Suprapubic skin (tissue), 3 donors: ENCODE measurements at regions not wholly inside any gene's neighbourhood (a gene's known extent, or its start where the extent isn't known, plus 50 kb on each side); places are given as distances from the start of the nearest gene placed in this dataset.

Source experiments
- POLR2AphosphoS5 ChIP-seq, 3 donors: sonication (generic); formaldehyde crosslinking; IDR thresholded peaks; one replicate each; pipeline ENCODE4 v1.6.1; 2017; ENCODE audit warnings: antibody characterized with exemption in 3 of 3
- TF ChIP-seq, protein P1 (sequence below), 2 donors: fragments of 200-600 bp in 1 of 2; fragments of 450-650 bp in 1 of 2; sonication (generic) in 1 of 2; IDR thresholded peaks; one replicate each; pipeline ENCODE4 v1.5.1; 2016 to 2019; ENCODE audit warnings: antibody characterized with exemption in 2 of 2, mild to moderate bottlenecking in 1 of 2, moderate library complexity in 1 of 2

DNA sequence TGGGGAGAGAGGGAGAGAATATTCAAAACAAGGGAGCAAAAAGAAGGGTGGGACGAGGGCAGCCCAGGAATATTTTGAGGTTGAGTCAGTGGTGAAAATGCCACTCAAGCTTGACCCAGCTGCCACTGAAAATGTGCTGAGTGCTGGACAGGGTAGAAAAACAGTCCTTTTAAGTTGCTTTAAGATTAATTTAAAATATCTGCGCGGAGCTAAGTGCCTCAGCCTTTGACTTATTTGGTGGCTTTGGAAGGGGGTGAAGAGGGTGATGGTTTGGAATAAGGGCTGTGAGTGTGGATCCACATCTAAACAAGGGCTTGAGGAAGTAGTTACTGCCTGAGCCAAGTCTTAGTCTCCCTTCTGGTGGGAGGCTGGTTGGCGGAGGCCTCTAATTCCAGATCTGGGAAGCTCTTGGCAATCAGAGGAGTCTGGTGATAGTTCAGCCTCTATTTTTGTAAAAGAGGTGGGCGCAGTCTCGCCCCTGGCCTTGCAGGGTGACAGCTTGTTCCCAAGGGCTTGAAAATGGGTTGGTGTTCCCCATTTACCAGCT is 280.8 kb upstream of the ROPN1 start:
- TF ChIP-seq, protein P1, sequence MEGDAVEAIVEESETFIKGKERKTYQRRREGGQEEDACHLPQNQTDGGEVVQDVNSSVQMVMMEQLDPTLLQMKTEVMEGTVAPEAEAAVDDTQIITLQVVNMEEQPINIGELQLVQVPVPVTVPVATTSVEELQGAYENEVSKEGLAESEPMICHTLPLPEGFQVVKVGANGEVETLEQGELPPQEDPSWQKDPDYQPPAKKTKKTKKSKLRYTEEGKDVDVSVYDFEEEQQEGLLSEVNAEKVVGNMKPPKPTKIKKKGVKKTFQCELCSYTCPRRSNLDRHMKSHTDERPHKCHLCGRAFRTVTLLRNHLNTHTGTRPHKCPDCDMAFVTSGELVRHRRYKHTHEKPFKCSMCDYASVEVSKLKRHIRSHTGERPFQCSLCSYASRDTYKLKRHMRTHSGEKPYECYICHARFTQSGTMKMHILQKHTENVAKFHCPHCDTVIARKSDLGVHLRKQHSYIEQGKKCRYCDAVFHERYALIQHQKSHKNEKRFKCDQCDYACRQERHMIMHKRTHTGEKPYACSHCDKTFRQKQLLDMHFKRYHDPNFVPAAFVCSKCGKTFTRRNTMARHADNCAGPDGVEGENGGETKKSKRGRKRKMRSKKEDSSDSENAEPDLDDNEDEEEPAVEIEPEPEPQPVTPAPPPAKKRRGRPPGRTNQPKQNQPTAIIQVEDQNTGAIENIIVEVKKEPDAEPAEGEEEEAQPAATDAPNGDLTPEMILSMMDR (IDR thresholded peaks at IDR 0.05), result no peak
- no peak for TF ChIP-seq POLR2AphosphoS5 (IDR thresholded peaks at IDR 0.05)
